ENCODE measurements at regions not wholly inside any gene's neighbourhood (a gene's known extent, or its start where the extent isn't known, plus 50 kb on each side); places are given as distances from the start of the nearest gene placed in this dataset.
A peak's percentile ranks its signal among the peaks of the same experiment; 100 is the strongest.

DNA sequence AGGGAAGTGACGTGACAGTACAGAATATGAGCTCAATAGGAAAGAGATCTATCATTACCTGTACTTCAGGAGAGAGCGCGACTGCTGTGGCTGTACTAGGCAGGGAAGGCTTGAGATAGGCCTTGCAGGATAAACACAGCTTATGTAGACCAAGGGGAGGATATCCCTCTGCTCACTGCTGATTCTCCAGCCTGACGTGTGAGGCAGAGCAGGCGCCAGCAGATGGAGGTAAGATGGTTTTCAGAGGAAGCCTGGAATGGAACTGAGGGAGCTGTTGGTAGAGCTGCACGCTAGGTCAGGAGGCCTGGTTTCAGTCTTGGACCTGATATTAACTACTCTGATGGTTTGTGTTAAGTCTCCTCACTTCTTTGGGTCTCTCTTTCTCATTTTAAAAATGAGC is 291.4 kb downstream of the YTHDC2 start:
- Histone ChIP-seq H2BK15ac (ENCODE audit: low read depth, low read length) (no peak overlapping the region), H4K91ac (ENCODE audit: insufficient read length, low read depth, low read length) (no peak overlapping the region), H3K4me2 (ENCODE audit: insufficient read depth, insufficient read length, low read length) (no peak overlapping the region), H3K18ac (ENCODE audit: insufficient read length, low read depth, low read length) (no peak overlapping the region), H3K23me2 (ENCODE audit: insufficient read length, low read depth, low read length, poor library complexity, severe bottlenecking) (no peaks in the 10 kb centered on the region), H4K5ac (ENCODE audit: insufficient read length, low read depth, low read length) (no peak overlapping the region), H3K9ac (ENCODE audit: extremely low read depth, insufficient read length, low read length) (no peak overlapping the region), H3K4ac (ENCODE audit: low read depth, low read length) (no peak overlapping the region), H4K20me1 (ENCODE audit: control insufficient read depth, insufficient read depth, insufficient read length) (no peaks in the 10 kb centered on the region), H2BK120ac (ENCODE audit: low read depth, low read length, poor library complexity, severe bottlenecking) (no peak overlapping the region), H3K56ac (ENCODE audit: insufficient read length, low read depth, low read length) (no peak overlapping the region), H3K79me2 (ENCODE audit: insufficient read depth, low read length) (no peaks in the 10 kb centered on the region), H2BK12ac (ENCODE audit: insufficient read length, low read depth, low read length) (no peak overlapping the region), H3K14ac (ENCODE audit: insufficient read depth, low read length) (no peak overlapping the region), H2AFZ (ENCODE audit: low read length) (no peak overlapping the region), H2BK5ac (ENCODE audit: insufficient read length, low read length) (no peak overlapping the region), H3K23ac (ENCODE audit: insufficient read length, low read depth, low read length) (no peak overlapping the region), H3K27me3 (ENCODE audit: insufficient read depth, low read length) (no peaks in the 10 kb centered on the region), H4K8ac (replicated peaks; ENCODE audit: insufficient read length, low read depth, low read length) (no peak overlapping the region), H3K4me1 (ENCODE audit: insufficient read depth, low read length) (no peaks in the 10 kb centered on the region), H2AK5ac (ENCODE audit: insufficient read length, low read length) (no peak overlapping the region), H2BK20ac (ENCODE audit: low read depth, low read length, poor library complexity, severe bottlenecking) (no peak overlapping the region), H3K79me1 (ENCODE audit: insufficient read depth, low read depth, low read length, poor library complexity, severe bottlenecking) (no peaks in the 10 kb centered on the region), H3K27ac (ENCODE audit: insufficient read length, low read depth, low read length) (no peak overlapping the region), H3T11ph (ENCODE audit: low read length) (no peak overlapping the region), H3K9me3 (ENCODE audit: control insufficient read depth, low read depth, low read length) (no peaks in the 10 kb centered on the region)
- Mint-ChIP-seq H3K9me3 (0 out of 5 replicates have a peak, but pooled peaks cover 0 to 3% of the 10 kb centered on the region in 2 experiments), H3K27ac (no peak overlapping the region; a peak in 1 of 7 replicates), H3K36me3 (ENCODE audit: insufficient read depth in 1 of 3, low read depth in 3 of 3) (0 out of 7 replicates have a peak, but pooled peaks cover 0 to 1% (median 0%) of the 10 kb centered on the region in 3 experiments), H3K4me3 (no peak overlapping the region), H3K27me3 (ENCODE audit: low read depth) (no peaks in the 10 kb centered on the region), H3K4me1 (peaks cover 9 to 17% of the 10 kb centered on the region in 2 experiments; a peak in 3 of 4 replicates)
- peak; percentile 40 for DNase-seq
- WGBS (ENCODE audit: extremely low coverage, insufficient read length, low lambda C conversion rate): no CpG with 5 or more reads among the region's 6 CpGs
- TF ChIP-seq, protein P1, sequence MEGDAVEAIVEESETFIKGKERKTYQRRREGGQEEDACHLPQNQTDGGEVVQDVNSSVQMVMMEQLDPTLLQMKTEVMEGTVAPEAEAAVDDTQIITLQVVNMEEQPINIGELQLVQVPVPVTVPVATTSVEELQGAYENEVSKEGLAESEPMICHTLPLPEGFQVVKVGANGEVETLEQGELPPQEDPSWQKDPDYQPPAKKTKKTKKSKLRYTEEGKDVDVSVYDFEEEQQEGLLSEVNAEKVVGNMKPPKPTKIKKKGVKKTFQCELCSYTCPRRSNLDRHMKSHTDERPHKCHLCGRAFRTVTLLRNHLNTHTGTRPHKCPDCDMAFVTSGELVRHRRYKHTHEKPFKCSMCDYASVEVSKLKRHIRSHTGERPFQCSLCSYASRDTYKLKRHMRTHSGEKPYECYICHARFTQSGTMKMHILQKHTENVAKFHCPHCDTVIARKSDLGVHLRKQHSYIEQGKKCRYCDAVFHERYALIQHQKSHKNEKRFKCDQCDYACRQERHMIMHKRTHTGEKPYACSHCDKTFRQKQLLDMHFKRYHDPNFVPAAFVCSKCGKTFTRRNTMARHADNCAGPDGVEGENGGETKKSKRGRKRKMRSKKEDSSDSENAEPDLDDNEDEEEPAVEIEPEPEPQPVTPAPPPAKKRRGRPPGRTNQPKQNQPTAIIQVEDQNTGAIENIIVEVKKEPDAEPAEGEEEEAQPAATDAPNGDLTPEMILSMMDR (conservative IDR thresholded peaks at IDR 0.05): 0 out of 3 replicates have a peak, but pooled peaks have one; percentile 18
